ENCODE measurements at regions not wholly inside any gene's neighbourhood (a gene's known extent, or its start where the extent isn't known, plus 50 kb on each side); places are given as distances from the start of the nearest gene placed in this dataset.

DNA sequence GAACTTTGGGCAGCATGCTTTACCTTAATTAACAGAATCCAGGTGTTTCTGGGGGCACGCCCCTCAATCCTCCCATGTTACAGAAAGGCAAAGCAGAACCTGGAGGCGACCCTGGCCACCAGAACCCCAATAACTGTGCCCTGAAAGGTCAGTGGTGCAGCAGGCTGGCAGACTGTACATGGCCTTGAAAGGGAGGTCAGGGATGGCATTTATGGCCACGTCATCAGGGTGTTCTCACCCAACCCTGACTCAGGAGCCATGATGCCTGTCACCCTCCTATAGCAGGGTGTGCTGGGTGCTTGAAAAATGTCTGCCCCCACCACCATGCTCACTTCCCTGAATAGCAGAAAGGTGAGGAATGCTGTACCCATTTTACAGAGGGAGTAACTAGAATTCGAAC is 177.7 kb downstream of the TMEM132E start:
- TF ChIP-seq, protein P1, sequence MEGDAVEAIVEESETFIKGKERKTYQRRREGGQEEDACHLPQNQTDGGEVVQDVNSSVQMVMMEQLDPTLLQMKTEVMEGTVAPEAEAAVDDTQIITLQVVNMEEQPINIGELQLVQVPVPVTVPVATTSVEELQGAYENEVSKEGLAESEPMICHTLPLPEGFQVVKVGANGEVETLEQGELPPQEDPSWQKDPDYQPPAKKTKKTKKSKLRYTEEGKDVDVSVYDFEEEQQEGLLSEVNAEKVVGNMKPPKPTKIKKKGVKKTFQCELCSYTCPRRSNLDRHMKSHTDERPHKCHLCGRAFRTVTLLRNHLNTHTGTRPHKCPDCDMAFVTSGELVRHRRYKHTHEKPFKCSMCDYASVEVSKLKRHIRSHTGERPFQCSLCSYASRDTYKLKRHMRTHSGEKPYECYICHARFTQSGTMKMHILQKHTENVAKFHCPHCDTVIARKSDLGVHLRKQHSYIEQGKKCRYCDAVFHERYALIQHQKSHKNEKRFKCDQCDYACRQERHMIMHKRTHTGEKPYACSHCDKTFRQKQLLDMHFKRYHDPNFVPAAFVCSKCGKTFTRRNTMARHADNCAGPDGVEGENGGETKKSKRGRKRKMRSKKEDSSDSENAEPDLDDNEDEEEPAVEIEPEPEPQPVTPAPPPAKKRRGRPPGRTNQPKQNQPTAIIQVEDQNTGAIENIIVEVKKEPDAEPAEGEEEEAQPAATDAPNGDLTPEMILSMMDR (IDR thresholded peaks at IDR 0.05; ENCODE audit: low read depth, low read length): no peak
- Histone ChIP-seq H3K9me3 (ENCODE audit: severe bottlenecking) (no peaks in the 10 kb centered on the region), H3K4me3 (ENCODE audit: low read depth, low read length) (no peak overlapping the region), H3K27ac (no peak overlapping the region), H3K36me3 (no peaks in the 10 kb centered on the region), H3K27me3 (ENCODE audit: insufficient read depth, low read depth, severe bottlenecking) (no peaks in the 10 kb centered on the region)
- no peak for DNase-seq

DNA sequence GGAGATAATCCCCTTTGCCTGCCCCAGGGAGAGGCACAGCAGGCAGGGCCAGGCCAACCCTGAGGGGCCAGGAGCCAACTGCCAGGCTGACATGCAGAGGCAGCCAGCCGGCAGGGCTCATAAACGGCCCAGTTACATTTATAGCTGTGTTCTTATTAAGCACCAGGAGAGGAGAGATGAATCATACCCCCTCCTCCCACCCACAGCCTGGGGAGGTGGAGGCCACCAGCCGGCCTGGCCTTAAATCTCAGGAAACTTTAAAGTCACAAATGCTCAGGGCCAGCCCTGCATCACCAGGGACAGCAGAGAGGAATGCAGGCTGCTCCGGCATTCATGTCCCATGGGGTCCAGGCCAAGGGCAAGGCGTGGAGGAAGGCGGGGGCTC is 177.2 kb downstream of the TMEM132E start:
- Histone ChIP-seq H3K27ac (no peak overlapping the region), H3K4me3 (ENCODE audit: low read depth, low read length) (no peak overlapping the region), H3K36me3 (no peaks in the 10 kb centered on the region), H3K9me3 (ENCODE audit: severe bottlenecking) (no peaks in the 10 kb centered on the region), H3K27me3 (ENCODE audit: insufficient read depth, low read depth, severe bottlenecking) (no peaks in the 10 kb centered on the region)
- TF ChIP-seq, protein P1 (IDR thresholded peaks at IDR 0.05; ENCODE audit: low read depth, low read length): no peak
- peak; percentile 40 for DNase-seq

DNA sequence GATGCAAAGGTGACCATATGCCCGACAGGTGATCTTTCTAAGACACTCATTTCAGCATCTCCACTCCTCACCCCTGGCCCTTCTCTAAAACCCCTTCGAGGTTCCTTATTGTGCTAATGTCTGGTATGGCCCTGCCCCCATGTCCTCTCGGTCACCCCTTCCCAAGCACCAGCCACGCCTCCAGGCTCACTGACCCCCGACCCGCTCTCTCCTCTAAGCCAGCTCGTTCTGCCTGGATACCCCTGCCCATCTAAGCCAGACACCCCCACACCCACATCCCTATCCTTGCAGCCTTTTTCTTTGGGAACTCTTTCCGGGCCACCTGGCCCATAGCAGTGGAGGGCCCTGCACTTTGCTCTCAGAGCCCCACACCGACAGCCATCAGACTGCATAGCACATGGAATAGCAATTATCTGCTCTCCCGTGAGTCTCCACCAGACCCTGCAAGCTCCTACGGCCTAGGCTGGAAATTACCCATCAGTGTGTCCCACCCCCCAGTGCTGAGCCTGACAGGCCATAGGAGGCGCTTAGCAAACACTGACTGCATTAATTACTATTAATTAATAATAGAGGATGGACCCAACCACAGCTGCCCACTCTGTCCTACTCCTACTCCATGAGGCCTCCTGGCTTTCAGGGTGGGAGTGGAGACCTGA is 176.7 kb downstream of the TMEM132E start:
- Histone ChIP-seq H3K9me3 (ENCODE audit: severe bottlenecking) (no peaks in the 10 kb centered on the region), H3K27ac (no peak overlapping the region), H3K4me3 (ENCODE audit: low read depth, low read length) (no peak overlapping the region), H3K27me3 (ENCODE audit: insufficient read depth, low read depth, severe bottlenecking) (no peaks in the 10 kb centered on the region), H3K36me3 (no peaks in the 10 kb centered on the region)
- TF ChIP-seq, protein P1 (IDR thresholded peaks at IDR 0.05; ENCODE audit: low read depth, low read length): no peak
- no peak for DNase-seq

DNA sequence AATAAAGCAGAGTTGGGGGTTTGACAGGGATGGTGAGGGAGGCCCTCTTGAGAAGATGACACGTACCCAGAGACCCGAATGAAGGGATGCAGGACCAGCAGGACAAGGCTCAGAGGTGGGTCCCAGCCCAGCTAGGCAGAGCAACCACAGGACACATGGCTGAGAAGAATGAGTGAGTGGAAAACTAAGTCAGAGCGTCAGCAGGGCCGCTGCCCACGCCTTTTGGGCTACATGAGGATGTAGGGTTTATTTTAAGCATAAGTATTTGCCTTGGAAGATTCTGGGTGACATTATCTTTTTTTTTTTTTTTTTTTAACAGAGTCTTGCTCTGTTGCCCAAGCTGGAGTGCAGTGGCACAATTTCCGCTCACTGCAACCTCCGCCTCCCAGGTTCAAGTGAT is 176.0 kb downstream of the TMEM132E start:
- TF ChIP-seq, protein P1 (IDR thresholded peaks at IDR 0.05; ENCODE audit: low read depth, low read length): no peak
- no peak overlapping the region for H3K4me3 ChIP-seq (ENCODE audit: low read depth, low read length)
- H3K27me3 ChIP-seq (ENCODE audit: insufficient read depth, low read depth, severe bottlenecking): no peaks in the 10 kb centered on the region
- no peak for DNase-seq
- H3K36me3 ChIP-seq: no peaks in the 10 kb centered on the region
- H3K9me3 ChIP-seq (ENCODE audit: severe bottlenecking): no peaks in the 10 kb centered on the region
- no peak overlapping the region for H3K27ac ChIP-seq

DNA sequence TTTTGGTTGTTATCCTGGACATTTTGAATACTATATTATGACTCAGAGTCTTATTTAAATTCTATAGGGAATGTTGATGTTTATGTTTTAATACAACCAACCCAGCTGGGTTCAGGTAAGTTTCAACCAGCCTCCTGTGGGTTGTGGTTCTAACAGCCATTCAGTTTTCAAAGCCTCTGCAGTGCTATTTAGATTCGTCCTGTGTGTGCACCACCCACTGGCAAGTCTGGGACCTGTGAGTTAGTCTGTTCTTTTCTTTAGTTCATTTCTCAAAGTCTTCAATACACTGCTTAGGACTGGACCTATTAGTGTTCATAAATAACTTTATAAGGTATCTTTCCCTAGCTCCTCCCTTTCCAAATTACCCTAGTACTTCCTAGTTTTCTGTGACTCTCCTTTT is 170.6 kb downstream of the TMEM132E start:
- H3K27me3 ChIP-seq (ENCODE audit: insufficient read depth, low read depth, severe bottlenecking): no peaks in the 10 kb centered on the region
- H3K27ac ChIP-seq: no peak overlapping the region
- no peak overlapping the region for H3K4me3 ChIP-seq (ENCODE audit: low read depth, low read length)
- DNase-seq: peak; percentile 21
- H3K36me3 ChIP-seq: no peaks in the 10 kb centered on the region
- TF ChIP-seq, protein P1 (IDR thresholded peaks at IDR 0.05; ENCODE audit: low read depth, low read length): peak; percentile 35
- H3K9me3 ChIP-seq (ENCODE audit: severe bottlenecking): no peaks in the 10 kb centered on the region

DNA sequence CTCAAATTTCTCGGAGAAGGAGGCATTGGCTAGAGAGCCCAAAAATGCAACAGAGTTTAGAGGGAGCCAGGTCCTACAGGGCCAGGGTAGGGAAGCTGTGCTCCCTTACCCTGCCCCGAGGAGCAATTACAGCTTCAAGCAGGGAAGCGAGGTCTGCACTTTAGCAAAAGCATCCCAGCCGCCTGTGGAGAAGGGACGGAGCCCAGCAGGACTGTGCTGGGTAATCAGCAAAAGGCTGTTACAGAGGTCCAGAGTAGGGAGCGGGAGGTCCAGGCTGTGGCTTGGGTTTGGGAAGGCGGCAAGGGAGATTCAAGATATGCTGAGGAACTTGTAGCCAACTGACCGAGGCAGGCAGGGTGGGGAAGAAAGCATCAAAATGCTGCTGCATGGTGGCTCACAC is 162.6 kb downstream of the TMEM132E start:
- DNase-seq: no peak
- Histone ChIP-seq H3K27me3 (ENCODE audit: insufficient read depth, low read depth, severe bottlenecking) (no peaks in the 10 kb centered on the region), H3K4me3 (ENCODE audit: low read depth, low read length) (no peak overlapping the region), H3K9me3 (ENCODE audit: severe bottlenecking) (no peaks in the 10 kb centered on the region), H3K36me3 (no peaks in the 10 kb centered on the region), H3K27ac (no peak overlapping the region)
- TF ChIP-seq, protein P1 (IDR thresholded peaks at IDR 0.05; ENCODE audit: low read depth, low read length): no peak

Data from WERI-Rb-1 (cell line).